ENCODE measurements at regions not wholly inside any gene's neighbourhood (a gene's known extent, or its start where the extent isn't known, plus 50 kb on each side); places are given as distances from the start of the nearest gene placed in this dataset.

GRCh38 chr3:11095932-11096265 is 58.4 kb upstream of the HRH1 start (continued):
- no peak for TF ChIP-seq NR2F1 (conservative IDR thresholded peaks at IDR 0.05)
- TF ChIP-seq NBN (IDR thresholded peaks at IDR 0.05), result no peak
- no peak for TF ChIP-seq BACH1 (IDR thresholded peaks at IDR 0.05; ENCODE audit: borderline replicate concordance)
- no peak for TF ChIP-seq TAF1 (IDR thresholded peaks at IDR 0.05; ENCODE audit: borderline replicate concordance, low read depth, low read length)
- TF ChIP-seq ZSCAN29 (IDR thresholded peaks at IDR 0.05), result no peak
- no peak for TF ChIP-seq SIN3A (IDR thresholded peaks at IDR 0.05; ENCODE audit: low read depth, low read length)
- no peak for TF ChIP-seq PML (IDR thresholded peaks at IDR 0.05; ENCODE audit: low read length)
- TF ChIP-seq IRF5 (IDR thresholded peaks at IDR 0.05; ENCODE audit: borderline replicate concordance), result no peak
- TF ChIP-seq MAX (IDR thresholded peaks at IDR 0.05; ENCODE audit: low read depth, low read length), result no peak
- no peak for TF ChIP-seq MLLT1 (IDR thresholded peaks at IDR 0.05)
- no peak for TF ChIP-seq POLR2AphosphoS2 (IDR thresholded peaks at IDR 0.05; ENCODE audit: low read depth, low read length)
